ENCODE measurements at regions not wholly inside any gene's neighbourhood (a gene's known extent, or its start where the extent isn't known, plus 50 kb on each side); places are given as distances from the start of the nearest gene placed in this dataset.

DNA sequence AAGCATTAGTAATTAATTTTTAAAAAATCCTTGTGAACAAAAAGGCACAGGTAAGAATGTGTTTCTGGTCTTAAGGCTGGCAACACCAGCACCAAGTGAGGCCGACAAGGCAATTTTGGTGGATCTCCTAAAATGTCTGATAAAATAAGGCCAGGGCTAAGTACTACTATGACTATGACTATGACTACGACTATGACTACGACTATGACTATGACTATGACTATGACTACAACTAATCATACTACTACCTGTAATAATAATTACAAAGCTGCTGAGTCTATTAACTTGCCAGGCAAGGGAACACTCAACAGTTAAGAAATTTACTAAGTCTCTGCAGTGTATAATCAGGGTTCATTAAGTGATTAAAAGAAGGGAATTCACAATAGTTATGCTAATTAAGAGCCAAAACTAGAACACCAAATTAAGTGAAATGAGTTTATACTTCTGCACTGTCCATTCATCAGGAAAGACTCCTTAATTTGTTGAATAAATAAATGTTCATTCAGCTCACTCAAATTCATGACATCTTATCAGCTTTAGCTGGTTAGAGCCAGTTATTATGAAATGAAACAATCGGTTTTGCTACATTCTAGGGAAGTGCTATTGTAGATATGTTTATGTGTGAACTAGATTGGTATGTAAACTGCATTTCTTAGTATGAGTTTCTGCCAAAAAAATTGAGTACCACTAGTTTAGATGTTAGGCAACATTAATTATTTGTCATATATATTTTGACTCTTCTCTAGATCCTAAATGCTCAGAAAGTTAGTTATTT, 1626.2 kb upstream of the PCDH20 start:
- DNase-seq (ENCODE audit: low read depth, low spot score), result no peak
- no peaks in the 10 kb centered on the region for H3K4me1 ChIP-seq (ENCODE audit: control insufficient read depth, insufficient read depth, low read length)
- H3K27ac ChIP-seq (ENCODE audit: low read length), result no peak overlapping the region
- H3K9me3 ChIP-seq (ENCODE audit: control insufficient read depth, insufficient read depth, low read length), result no peaks in the 10 kb centered on the region
- no peaks in the 10 kb centered on the region for H3K36me3 ChIP-seq (ENCODE audit: control insufficient read depth, insufficient read depth, low read length)
- no peak overlapping the region for H3K4me3 ChIP-seq (ENCODE audit: low read length)
- no CpG with 5 or more reads among the region's 4 CpGs for WGBS (ENCODE audit: insufficient coverage, insufficient read length)
- H3K27me3 ChIP-seq (ENCODE audit: control insufficient read depth, insufficient read depth, low read length), result no peaks in the 10 kb centered on the region

- DNase-seq (ENCODE audit: low read depth, low spot score), result no peak
- Histone ChIP-seq H3K27me3 (ENCODE audit: control insufficient read depth, insufficient read depth, low read length) (no peaks in the 10 kb centered on the region), H3K27ac (ENCODE audit: low read length) (no peak overlapping the region), H3K9me3 (ENCODE audit: control insufficient read depth, insufficient read depth, low read length) (no peaks in the 10 kb centered on the region), H3K4me3 (ENCODE audit: low read length) (no peak overlapping the region), H3K36me3 (ENCODE audit: control insufficient read depth, insufficient read depth, low read length) (no peaks in the 10 kb centered on the region), H3K4me1 (ENCODE audit: control insufficient read depth, insufficient read depth, low read length) (no peaks in the 10 kb centered on the region; the same call in 1 of the 2 replicates)
- no CpG with 5 or more reads among the region's 3 CpGs for WGBS (ENCODE audit: insufficient coverage, insufficient read length)
Observed at GRCh38 chr13:63026285-63026797, 1610.7 kb upstream of the PCDH20 start.

- H3K4me3 ChIP-seq (ENCODE audit: low read length), result no peak overlapping the region
- no peak overlapping the region for H3K27ac ChIP-seq (ENCODE audit: low read length)
- H3K4me1 ChIP-seq (ENCODE audit: control insufficient read depth, insufficient read depth, low read length), result no peaks in the 10 kb centered on the region; the same call in 1 of the 2 replicates
- H3K9me3 ChIP-seq (ENCODE audit: control insufficient read depth, insufficient read depth, low read length), result no peaks in the 10 kb centered on the region
- no peaks in the 10 kb centered on the region for H3K27me3 ChIP-seq (ENCODE audit: control insufficient read depth, insufficient read depth, low read length)
- DNase-seq (ENCODE audit: low read depth, low spot score), result no peak
- H3K36me3 ChIP-seq (ENCODE audit: control insufficient read depth, insufficient read depth, low read length), result no peaks in the 10 kb centered on the region
- WGBS (ENCODE audit: insufficient coverage, insufficient read length), result no CpG with 5 or more reads among the region's 1 CpG
Observed at GRCh38 chr13:63025741-63026140, 1610.1 kb upstream of the PCDH20 start.

DNA sequence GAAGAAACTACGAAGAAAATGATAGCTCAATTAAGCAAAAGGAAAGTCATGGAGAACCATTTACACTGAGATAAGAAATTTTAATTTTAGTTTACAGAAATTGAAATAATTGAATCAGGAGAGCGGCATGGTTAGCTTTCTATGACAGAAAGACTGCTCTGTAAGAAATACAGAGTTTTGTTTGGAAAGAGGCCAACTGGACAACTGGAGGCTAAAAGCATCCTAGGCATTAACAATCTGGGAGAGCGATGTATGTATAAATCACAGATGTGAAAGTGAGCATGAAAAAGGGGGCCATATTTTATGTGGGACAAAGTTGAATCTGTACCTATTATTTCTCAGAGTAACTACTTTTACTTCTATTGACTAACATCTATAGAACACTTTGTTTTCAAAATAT, 1608.8 kb upstream of the PCDH20 start:
- DNase-seq (ENCODE audit: low read depth, low spot score), result no peak
- no peaks in the 10 kb centered on the region for H3K27me3 ChIP-seq (ENCODE audit: control insufficient read depth, insufficient read depth, low read length)
- no peaks in the 10 kb centered on the region; the same call in 1 of the 2 replicates for H3K4me1 ChIP-seq (ENCODE audit: control insufficient read depth, insufficient read depth, low read length)
- H3K9me3 ChIP-seq (ENCODE audit: control insufficient read depth, insufficient read depth, low read length), result no peaks in the 10 kb centered on the region
- H3K36me3 ChIP-seq (ENCODE audit: control insufficient read depth, insufficient read depth, low read length), result no peaks in the 10 kb centered on the region
- no CpG with 5 or more reads among the region's 3 CpGs for WGBS (ENCODE audit: insufficient coverage, insufficient read length)
- no peak overlapping the region for H3K4me3 ChIP-seq (ENCODE audit: low read length)
- no peak overlapping the region for H3K27ac ChIP-seq (ENCODE audit: low read length)

DNA sequence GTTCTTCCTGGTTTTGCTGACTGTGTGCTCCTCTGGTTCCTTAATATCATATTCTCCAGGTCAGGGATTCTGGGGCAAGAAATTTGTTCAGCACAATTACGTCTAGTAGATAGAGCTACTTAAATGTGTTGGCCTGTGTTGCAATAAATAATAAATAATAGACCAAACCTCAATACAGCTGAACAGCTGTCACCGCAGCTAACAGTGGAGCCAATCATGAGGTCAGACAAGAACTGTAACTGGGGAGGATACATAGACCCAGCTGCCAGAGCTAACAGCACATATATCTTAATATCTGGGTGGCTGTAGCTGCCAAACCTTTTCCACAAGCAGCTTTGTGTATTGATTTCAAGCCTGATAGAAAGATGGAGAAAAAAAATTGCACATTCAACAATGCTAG, 1596.3 kb upstream of the PCDH20 start:
- whole genome bisulfite sequencing (ENCODE audit: insufficient coverage, insufficient read length), result no CpG with 5 or more reads among the region's 2 CpGs
- DNase-seq (ENCODE audit: low read depth, low spot score), result no peak
- Histone ChIP-seq H3K27ac (ENCODE audit: low read length) (no peak overlapping the region), H3K9me3 (ENCODE audit: control insufficient read depth, insufficient read depth, low read length) (peaks cover 5% of the 10 kb centered on the region), H3K4me1 (ENCODE audit: control insufficient read depth, insufficient read depth, low read length) (no peaks in the 10 kb centered on the region), H3K27me3 (ENCODE audit: control insufficient read depth, insufficient read depth, low read length) (no peaks in the 10 kb centered on the region), H3K36me3 (ENCODE audit: control insufficient read depth, insufficient read depth, low read length) (no peaks in the 10 kb centered on the region), H3K4me3 (ENCODE audit: low read length) (no peak overlapping the region)

- Histone ChIP-seq H3K4me1 (ENCODE audit: control insufficient read depth, insufficient read depth, low read length) (no peaks in the 10 kb centered on the region), H3K27me3 (ENCODE audit: control insufficient read depth, insufficient read depth, low read length) (no peaks in the 10 kb centered on the region), H3K4me3 (ENCODE audit: low read length) (no peak overlapping the region), H3K9me3 (ENCODE audit: control insufficient read depth, insufficient read depth, low read length) (peaks cover 5% of the 10 kb centered on the region), H3K36me3 (ENCODE audit: control insufficient read depth, insufficient read depth, low read length) (no peaks in the 10 kb centered on the region), H3K27ac (ENCODE audit: low read length) (no peak overlapping the region)
- DNase-seq (ENCODE audit: low read depth, low spot score), result no peak
Observed at GRCh38 chr13:63010072-63010658, 1594.5 kb upstream of the PCDH20 start.

GRCh38 chr13:63005625-63006024, 1590.0 kb upstream of the PCDH20 start:
- no peak for DNase-seq (ENCODE audit: low read depth, low spot score)
- Histone ChIP-seq H3K4me3 (ENCODE audit: low read length) (no peak overlapping the region), H3K4me1 (ENCODE audit: control insufficient read depth, insufficient read depth, low read length) (no peaks in the 10 kb centered on the region), H3K27me3 (ENCODE audit: control insufficient read depth, insufficient read depth, low read length) (no peaks in the 10 kb centered on the region), H3K27ac (ENCODE audit: low read length) (no peak overlapping the region), H3K36me3 (ENCODE audit: control insufficient read depth, insufficient read depth, low read length) (no peaks in the 10 kb centered on the region), H3K9me3 (ENCODE audit: control insufficient read depth, insufficient read depth, low read length) (peaks cover 6% of the 10 kb centered on the region; the same call in 1 of the 2 replicates)

DNA sequence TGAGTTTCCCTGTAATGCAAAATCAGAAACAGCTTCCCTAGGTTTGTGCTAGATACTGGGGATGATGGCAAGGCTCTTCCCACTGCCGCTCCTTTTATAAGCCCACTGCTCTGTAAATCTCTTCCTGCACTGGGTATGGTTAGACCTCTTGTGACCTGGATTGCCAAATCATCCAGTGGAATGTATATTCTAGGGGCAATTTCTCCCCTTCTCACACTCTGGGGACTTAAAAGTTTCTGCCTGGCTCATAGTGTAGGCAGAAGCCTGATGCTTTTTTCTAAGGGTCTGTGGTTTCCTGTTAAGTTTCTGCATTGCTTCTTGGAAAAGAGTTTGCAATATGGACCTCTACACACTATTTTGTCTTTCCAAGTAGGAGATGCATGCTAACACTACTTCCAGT, 1582.0 kb upstream of the PCDH20 start:
- Histone ChIP-seq H3K36me3 (ENCODE audit: control insufficient read depth, insufficient read depth, low read length) (no peaks in the 10 kb centered on the region), H3K4me3 (ENCODE audit: low read length) (no peak overlapping the region), H3K27ac (ENCODE audit: low read length) (no peak overlapping the region), H3K9me3 (ENCODE audit: control insufficient read depth, insufficient read depth, low read length) (peaks cover 2% of the 10 kb centered on the region; the same call in 1 of the 2 replicates), H3K4me1 (ENCODE audit: control insufficient read depth, insufficient read depth, low read length) (no peaks in the 10 kb centered on the region), H3K27me3 (ENCODE audit: control insufficient read depth, insufficient read depth, low read length) (no peaks in the 10 kb centered on the region)
- no peak for DNase-seq (ENCODE audit: low read depth, low spot score)
- WGBS (ENCODE audit: insufficient coverage, insufficient read length), result no CpG with 5 or more reads among the region's 1 CpG

- Histone ChIP-seq H3K9me3 (ENCODE audit: control insufficient read depth, insufficient read depth, low read length) (peaks cover 2% of the 10 kb centered on the region; the same call in 1 of the 2 replicates), H3K27ac (ENCODE audit: low read length) (no peak overlapping the region), H3K36me3 (ENCODE audit: control insufficient read depth, insufficient read depth, low read length) (no peaks in the 10 kb centered on the region), H3K4me3 (ENCODE audit: low read length) (no peak overlapping the region), H3K27me3 (ENCODE audit: control insufficient read depth, insufficient read depth, low read length) (no peaks in the 10 kb centered on the region), H3K4me1 (ENCODE audit: control insufficient read depth, insufficient read depth, low read length) (no peaks in the 10 kb centered on the region)
- no peak for DNase-seq (ENCODE audit: low read depth, low spot score)
- WGBS (ENCODE audit: insufficient coverage, insufficient read length), result no CpG with 5 or more reads among the region's 2 CpGs
Observed at GRCh38 chr13:62997038-62997599, 1581.5 kb upstream of the PCDH20 start.

- Histone ChIP-seq H3K36me3 (ENCODE audit: control insufficient read depth, insufficient read depth, low read length) (no peaks in the 10 kb centered on the region), H3K27ac (ENCODE audit: low read length) (no peak overlapping the region), H3K4me3 (ENCODE audit: low read length) (no peak overlapping the region), H3K27me3 (ENCODE audit: control insufficient read depth, insufficient read depth, low read length) (no peaks in the 10 kb centered on the region), H3K9me3 (ENCODE audit: control insufficient read depth, insufficient read depth, low read length) (no peaks in the 10 kb centered on the region), H3K4me1 (ENCODE audit: control insufficient read depth, insufficient read depth, low read length) (no peaks in the 10 kb centered on the region)
- DNase-seq (ENCODE audit: low read depth, low spot score), result no peak
- WGBS (ENCODE audit: insufficient coverage, insufficient read length), result no CpG with 5 or more reads among the region's 5 CpGs
Observed at GRCh38 chr13:62973804-62974203, 1558.2 kb upstream of the PCDH20 start.

Measured in iPS DF 6.9 (cell line).